Fibroblast of skin of abdomen (primary cell): ENCODE measurements at regions not wholly inside any gene's neighbourhood (a gene's known extent, or its start where the extent isn't known, plus 50 kb on each side); places are given as distances from the start of the nearest gene placed in this dataset.

ENCODE experiments used
- DNase-seq: peaks from one replicate; pipeline ENCODE4 v3.0.0-alpha.2; 2013

- DNase-seq = no peak
These were observed 57.5 kb upstream of the WDR1 start for GRCh38 chr4:10173754-10174749.

DNA sequence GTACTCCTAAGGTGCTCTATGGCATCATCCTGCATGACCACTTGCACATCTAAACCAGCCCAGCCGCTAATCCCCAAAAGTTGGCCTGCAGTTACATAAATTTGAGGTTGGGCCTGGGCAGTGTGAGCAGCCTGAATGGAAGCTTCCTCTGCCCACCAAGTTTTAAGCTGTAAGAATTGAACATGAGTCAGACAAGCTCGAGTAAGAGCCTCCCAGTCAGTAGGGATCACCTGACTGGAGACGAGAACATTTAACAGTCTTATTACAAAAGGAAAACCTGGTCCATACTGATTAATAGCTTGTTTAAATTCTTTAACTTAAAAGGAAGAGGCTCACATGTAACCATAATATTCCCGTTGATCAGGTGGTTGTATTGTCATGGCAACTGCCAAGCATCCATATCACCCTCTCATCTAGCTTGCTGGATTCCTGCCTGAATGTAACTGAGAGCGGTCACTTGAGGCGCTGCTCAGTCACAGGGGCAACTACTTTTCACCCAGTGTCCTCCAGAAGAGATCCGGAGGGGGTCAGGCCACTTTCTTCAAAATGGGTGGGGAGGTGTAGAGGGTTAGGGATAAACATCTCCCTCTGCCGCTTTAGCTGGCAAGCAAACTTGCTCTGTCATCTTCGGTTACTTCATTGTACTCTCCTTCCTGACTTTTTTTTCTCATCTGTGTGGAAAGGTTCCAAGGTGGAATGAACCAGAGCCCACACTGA, 56.6 kb upstream of the WDR1 start:
- no peak for DNase-seq

GRCh38 chr4:10172278-10172921, 55.8 kb upstream of the WDR1 start:
- DNase-seq = no peak

DNA sequence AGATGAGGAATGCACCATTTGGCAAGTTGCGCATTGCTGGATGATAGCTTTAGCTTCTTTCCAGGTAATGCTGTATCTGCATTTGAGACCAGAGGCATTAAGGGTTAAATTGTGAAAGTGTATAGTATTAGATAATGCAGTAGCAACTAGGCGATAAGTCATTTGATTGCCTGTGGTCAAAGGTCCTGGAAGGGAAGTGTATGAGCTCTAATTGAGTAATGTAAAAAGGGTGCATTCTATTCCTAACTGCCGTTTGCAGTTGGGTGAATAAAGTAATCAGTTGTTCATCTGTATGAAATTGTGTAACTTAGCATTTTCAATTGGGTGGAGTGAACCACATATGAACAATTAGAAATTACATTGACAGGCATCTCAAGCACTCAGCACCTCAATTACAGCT, 54.5 kb upstream of the WDR1 start:
- no peak for DNase-seq

DNA sequence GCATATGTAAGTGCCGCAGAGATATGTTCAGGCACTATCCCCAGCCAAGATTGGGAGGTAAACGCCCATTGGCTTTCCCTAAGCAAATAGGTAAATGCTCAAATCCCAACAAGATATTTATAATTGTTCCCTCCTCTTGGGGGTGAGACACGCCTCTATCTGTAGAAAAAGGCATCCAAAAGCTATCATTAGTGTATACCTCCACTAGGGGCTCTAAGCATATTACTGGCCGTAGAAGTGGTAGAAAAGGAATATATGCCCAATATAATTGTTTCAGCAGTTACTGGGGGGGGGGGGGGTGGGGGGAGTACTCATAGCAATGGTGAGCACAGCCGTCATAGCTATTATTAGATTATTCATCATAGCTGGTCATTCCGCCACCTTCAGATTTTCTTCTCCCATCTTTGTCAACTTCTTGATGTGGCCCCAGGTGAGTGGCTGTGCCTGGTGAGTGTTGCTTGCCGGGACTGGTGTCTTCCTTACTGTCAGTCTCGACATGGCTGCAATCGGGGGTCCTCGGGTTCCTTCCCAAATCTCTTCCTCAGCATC, 53.3 kb upstream of the WDR1 start:
- no peak for DNase-seq

- no peak for DNase-seq
These were observed 51.6 kb upstream of the WDR1 start for GRCh38 chr4:10168151-10168550.

DNA sequence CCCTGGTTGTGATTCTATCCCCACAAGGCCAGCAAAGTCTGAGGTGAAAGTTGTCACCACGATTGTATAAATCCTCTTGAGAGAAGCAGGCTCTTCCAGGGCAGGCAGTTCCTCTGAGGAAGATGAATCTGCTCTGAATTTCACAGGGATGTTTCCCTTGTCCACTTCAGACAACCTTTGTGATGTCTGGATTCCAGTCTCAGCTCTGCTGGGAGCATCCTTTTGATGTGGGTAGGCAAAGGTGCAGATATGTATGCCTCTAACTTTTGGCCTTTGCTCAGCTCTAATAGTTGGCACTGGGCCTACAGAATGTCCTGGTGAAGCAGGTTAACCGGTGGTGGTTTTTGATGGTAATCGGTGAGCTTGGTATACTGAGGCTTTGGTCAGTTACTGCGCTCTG, 50.6 kb upstream of the WDR1 start:
- no peak for DNase-seq
